ENCODE measurements at regions not wholly inside any gene's neighbourhood (a gene's known extent, or its start where the extent isn't known, plus 50 kb on each side); places are given as distances from the start of the nearest gene placed in this dataset.

DNA sequence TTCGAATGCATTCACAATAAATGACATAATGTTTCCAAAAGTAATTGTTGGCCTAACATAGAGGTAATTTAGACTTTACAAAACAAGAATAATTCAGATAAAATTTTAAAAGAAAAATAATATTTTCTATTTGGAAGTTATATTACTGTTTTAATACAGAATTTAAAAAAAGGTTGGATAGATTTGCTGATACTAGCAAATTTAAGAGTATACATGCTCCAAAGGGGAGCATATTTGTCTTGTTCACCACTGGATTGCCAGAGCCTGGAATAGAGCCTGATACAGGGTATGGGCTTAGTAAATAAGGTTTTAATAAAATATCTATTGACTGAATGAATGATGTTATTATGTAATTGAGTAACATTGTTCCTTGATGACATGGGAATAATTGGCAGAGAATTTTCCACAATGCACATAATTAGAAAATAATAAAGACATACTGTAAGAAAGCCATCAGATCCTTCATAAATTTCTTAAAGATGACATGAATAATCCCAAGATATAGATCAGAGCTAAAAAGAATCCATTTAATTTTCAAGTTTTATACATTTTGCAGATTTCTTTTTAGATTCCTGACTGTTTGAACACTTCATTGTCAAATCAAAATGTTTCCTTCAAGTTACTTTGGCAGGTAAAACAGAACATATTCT, 305.3 kb downstream of the SLC6A15 start:
- TF ChIP-seq, protein P1, sequence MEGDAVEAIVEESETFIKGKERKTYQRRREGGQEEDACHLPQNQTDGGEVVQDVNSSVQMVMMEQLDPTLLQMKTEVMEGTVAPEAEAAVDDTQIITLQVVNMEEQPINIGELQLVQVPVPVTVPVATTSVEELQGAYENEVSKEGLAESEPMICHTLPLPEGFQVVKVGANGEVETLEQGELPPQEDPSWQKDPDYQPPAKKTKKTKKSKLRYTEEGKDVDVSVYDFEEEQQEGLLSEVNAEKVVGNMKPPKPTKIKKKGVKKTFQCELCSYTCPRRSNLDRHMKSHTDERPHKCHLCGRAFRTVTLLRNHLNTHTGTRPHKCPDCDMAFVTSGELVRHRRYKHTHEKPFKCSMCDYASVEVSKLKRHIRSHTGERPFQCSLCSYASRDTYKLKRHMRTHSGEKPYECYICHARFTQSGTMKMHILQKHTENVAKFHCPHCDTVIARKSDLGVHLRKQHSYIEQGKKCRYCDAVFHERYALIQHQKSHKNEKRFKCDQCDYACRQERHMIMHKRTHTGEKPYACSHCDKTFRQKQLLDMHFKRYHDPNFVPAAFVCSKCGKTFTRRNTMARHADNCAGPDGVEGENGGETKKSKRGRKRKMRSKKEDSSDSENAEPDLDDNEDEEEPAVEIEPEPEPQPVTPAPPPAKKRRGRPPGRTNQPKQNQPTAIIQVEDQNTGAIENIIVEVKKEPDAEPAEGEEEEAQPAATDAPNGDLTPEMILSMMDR (IDR thresholded peaks at IDR 0.05; ENCODE audit: borderline replicate concordance, extremely low read depth, low read length, poor library complexity, severe bottlenecking): no peak
- no peak for TF ChIP-seq EZH2 (IDR thresholded peaks at IDR 0.05; ENCODE audit: borderline replicate concordance, low read depth, low read length, severe bottlenecking)

All from DND-41 (cell line).